HG02763 (cell line): ENCODE measurements at regions not wholly inside any gene's neighbourhood (a gene's known extent, or its start where the extent isn't known, plus 50 kb on each side); places are given as distances from the start of the nearest gene placed in this dataset.
"Not testable (repeated sequence)": the region's sequence is repeated elsewhere in the genome, so short reads cannot be mapped to it uniquely, and the experiment has no call there.

Source experiments
- ATAC-seq: cut with Tn5 transposase; IDR thresholded peaks from one replicate; pipeline ENCODE4 v1.9.1; 2021; ENCODE audit warnings: mild to moderate bottlenecking, moderate library complexity; ENCODE audit not compliant: unreplicated experiment

DNA sequence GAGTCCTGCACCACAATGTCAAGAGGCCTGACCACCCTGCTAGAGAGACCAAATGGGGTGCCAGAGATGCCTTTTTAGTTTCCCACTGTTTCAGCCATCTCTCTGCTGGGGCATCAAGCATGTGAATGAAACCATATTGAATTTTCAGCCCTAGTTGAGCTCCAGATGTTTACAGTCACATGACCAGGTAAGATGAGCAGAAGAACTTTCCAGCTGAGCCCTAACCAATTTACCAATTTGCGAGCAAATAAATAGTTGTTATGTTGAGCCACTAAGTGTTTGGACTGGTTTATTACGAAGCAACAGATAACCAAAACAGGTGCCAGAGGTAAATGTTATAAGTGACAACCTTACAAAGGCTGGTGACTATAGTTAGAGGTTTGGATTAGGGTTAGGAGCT lies 209.1 kb upstream of the CCL2 start:
- no peak for ATAC-seq

GRCh38 chr17:34051046-34051445 lies 204.0 kb upstream of the CCL2 start:
- ATAC-seq: no peak

DNA sequence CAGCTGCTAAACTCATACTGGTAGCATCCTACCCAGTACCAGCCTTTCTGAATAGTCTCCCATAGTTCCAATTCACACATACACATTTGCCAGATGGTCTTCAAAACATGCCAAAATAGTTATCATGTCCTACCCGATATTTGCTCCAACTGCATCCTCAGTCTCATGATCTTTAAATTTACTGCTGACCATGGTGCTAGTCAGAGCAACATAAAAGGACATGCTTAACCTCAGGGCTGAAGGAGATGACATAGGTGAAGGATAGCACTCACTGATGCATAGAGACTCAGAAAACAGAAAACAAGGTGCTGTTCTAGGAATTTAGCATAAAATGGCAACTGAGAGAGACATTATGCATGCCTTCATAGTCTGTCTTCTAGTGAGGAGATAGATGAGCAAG lies 200.6 kb upstream of the CCL2 start:
- ATAC-seq: no peak

DNA sequence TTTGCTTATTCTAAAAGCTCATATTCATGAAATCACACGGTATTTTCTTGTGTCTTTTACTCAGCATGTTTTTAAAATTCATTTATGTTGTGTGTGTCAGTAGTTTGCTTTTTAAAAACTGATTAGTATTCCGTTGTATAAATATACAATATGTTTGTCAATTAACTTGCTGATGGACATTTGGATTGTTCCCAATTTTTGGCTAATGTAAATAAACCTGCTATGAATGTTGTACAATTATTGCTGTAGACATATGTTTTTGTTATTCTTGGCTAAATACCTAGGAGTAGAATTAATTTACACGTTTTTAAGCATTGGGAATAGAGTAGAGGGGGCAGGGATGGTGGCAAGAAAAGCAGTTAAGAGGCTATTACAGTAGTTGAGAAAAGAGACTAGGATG lies 199.5 kb upstream of the CCL2 start:
- no peak for ATAC-seq

DNA sequence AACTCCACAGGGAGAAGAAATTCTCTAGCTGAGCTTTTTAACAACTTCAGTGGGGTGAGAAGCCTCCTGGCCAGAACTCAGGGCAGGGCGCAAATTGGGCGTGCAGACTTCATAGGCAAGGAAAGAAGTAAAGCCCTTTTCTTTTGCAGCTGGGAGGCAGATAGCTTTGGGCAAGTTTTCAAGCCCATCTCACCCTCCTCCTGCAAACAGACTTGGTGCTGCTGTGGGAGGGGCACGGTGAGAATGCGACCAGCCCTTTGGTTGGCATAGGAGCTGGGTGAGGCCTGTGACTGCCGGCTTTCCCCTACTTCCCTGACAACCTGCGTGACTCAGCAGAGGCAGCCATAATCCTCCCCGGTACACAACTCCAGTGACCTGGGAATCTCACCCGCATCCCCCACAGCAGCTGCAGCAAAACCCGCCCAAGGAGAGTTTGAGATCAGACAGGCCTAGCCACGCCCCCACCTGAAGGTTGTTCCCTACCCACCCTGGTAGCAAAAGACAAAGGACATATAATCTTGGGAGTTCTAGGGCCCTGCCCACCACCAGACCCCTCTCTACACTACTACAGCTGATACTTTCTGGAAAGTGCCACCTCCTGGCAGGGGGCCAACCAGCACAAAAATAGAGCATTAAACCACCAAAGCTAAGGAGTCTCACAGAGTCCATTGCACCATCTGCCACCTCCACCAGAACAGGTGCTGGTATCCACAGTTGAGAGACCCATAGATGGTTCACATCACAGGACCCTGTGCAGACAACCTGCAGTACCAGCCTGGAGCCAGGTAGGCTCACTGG lies 195.5 kb upstream of the CCL2 start:
- ATAC-seq: no peak

DNA sequence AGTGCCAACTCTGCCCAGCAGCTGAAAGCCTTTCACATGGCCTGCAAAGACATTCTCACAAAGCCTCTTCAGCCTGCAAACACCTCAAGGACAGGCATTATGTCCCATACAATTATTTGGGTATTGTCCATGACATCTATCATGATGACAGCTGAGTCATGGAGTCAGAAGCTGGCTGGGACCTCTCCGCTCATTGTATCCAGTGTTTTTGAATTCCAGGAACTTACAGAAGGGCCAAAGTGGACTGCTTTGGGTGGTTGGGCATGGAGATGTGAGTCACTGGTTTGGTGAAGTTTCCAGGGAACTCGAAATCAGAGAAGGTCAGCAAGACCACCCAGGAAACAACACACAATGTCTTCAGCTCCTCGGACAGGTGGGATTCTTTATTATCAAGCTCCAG lies 188.6 kb upstream of the CCL2 start:
- no peak for ATAC-seq

- no peak for ATAC-seq
These were observed 188.1 kb upstream of the CCL2 start for GRCh38 chr17:34067011-34067410.

DNA sequence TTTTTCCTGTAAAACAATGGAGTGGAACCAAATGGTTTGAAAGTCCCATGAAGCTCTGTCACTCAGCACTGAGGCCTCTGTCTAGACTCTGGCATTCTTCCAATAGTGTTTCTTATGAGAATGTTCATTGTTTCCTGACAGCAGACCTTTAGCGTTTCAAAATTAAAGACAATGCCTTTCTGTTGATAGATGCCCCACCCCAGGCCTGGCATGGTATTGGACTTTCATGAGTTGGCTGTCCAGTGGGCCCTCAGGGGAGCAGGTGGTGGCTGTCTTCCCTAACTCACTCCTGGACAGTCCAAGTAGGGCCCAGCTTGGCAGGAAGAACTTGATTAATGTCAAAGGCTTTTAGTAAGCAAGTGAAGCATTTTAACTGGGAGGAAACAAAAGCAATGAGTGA lies 186.5 kb upstream of the CCL2 start:
- no peak for ATAC-seq

GRCh38 chr17:34070712-34071111 lies 184.4 kb upstream of the CCL2 start:
- ATAC-seq: no peak

- no peak for ATAC-seq
These were observed 183.1 kb upstream of the CCL2 start for GRCh38 chr17:34071886-34072420.

DNA sequence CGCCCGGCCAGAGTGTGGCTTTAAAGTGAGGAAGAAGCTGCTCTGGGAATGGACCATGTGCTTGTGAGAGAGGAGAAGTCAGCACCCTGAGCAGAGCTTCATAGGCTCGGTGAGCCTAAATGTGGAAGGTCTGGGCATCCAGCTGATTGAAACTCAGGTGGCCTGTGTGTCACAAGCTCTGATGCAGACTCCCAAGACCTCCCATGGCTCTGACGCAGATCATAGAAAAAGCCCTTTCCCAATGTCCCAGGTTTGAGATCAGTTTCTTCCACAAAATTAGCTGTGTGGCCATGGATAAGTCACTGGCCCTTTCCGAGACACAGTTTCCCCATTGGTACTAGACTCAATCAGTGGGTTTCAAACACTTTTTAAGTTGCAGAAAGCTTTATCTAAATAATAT lies 180.0 kb upstream of the CCL2 start:
- ATAC-seq: no peak

- ATAC-seq: no peak
These were observed 178.1 kb upstream of the CCL2 start for GRCh38 chr17:34076743-34077631.

GRCh38 chr17:34081269-34081668 lies 173.8 kb upstream of the CCL2 start:
- ATAC-seq: no peak

GRCh38 chr17:34082404-34082803 lies 172.7 kb upstream of the CCL2 start:
- no peak for ATAC-seq

- ATAC-seq: not testable (repeated sequence)
These were observed 166.0 kb upstream of the CCL2 start for GRCh38 chr17:34089042-34089441.

- no peak for ATAC-seq
These were observed 164.5 kb upstream of the CCL2 start for GRCh38 chr17:34090593-34090992.

DNA sequence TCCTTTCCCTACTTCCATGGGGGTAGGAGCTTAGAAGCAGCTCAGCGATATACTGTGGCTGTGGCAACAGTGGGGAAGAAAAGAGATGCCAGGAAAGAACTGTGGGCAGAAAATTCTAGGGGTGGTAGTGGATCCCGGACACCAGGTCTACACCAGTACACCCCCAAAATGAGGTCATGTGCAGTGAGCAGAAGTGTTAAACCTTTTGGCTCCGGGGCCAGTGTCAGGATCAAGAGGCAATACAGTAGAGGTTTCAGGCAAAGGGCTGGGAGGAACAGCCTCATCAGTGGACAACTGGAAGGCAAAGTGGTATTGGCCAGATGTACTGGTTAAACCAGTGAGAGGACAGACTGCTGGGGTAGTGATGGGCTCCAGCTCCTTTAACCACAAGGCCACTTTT lies 163.1 kb upstream of the CCL2 start:
- no peak for ATAC-seq

GRCh38 chr17:34095106-34095505 lies 160.0 kb upstream of the CCL2 start:
- no peak for ATAC-seq

DNA sequence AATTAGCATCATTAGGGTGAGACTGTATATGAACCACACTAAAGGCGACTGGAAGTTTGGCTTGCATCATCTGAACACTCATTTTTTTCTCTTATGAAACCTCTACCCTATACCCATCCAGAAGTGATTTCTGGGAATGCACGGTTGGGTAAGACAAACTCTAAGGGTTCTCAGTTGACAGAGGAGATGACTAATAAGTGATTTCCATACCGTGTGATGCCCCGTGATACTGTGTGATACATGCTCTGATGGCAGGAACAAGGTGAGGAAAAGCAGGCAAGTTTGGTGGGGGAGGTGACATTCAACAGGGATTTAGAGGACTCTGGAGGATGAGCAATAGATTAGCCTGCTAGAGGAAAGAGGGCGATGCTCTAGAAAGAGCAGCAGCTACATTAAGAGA lies 156.4 kb upstream of the CCL2 start:
- no peak for ATAC-seq

GRCh38 chr17:34099859-34100515 lies 155.1 kb upstream of the CCL2 start:
- no peak for ATAC-seq

DNA sequence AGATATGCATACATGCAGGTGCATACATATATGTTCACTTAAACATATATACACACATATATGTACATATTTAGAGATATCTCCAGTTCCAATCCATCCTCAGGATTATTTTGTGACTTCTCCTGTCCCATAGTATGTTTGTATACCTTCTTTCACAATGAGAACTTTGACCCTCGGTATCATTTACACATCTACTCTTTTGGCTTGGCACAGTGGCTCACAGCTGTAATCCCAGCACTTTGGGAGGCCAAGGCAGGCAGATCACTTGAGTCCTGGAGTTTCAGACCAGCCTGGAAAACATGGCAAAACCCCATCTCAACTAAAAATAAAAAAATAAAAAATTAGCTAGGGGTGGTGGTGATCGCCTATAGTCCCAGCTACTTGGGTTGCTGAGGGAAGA lies 148.1 kb upstream of the CCL2 start:
- no peak for ATAC-seq
